ENCODE measurements at regions not wholly inside any gene's neighbourhood (a gene's known extent, or its start where the extent isn't known, plus 50 kb on each side); places are given as distances from the start of the nearest gene placed in this dataset.

- H3K4me1 ChIP-seq, result peaks cover 0 to 10% (median under 1%) of the 10 kb centered on the region in 4 donors
- DNase-seq, result no peak
- intact Hi-C loops (cut with DNase I; ENCODE audit: low total_unique reads), result no loop called here
- TF ChIP-seq, protein P1, sequence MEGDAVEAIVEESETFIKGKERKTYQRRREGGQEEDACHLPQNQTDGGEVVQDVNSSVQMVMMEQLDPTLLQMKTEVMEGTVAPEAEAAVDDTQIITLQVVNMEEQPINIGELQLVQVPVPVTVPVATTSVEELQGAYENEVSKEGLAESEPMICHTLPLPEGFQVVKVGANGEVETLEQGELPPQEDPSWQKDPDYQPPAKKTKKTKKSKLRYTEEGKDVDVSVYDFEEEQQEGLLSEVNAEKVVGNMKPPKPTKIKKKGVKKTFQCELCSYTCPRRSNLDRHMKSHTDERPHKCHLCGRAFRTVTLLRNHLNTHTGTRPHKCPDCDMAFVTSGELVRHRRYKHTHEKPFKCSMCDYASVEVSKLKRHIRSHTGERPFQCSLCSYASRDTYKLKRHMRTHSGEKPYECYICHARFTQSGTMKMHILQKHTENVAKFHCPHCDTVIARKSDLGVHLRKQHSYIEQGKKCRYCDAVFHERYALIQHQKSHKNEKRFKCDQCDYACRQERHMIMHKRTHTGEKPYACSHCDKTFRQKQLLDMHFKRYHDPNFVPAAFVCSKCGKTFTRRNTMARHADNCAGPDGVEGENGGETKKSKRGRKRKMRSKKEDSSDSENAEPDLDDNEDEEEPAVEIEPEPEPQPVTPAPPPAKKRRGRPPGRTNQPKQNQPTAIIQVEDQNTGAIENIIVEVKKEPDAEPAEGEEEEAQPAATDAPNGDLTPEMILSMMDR (IDR thresholded peaks at IDR 0.05), result no peak
- no peaks in the 10 kb centered on the region for H3K36me3 ChIP-seq
- H3K27ac ChIP-seq, result no peak overlapping the region
- no peaks in the 10 kb centered on the region for H3K27me3 ChIP-seq
- H3K4me3 ChIP-seq, result no peak overlapping the region
- H3K9me3 ChIP-seq, result no peaks in the 10 kb centered on the region
Measured at GRCh38 chr3:34851137-34851536, 788.2 kb upstream of the ARPP21 start.

- DNase-seq, result no peak
- H3K9me3 ChIP-seq, result no peaks in the 10 kb centered on the region
- H3K27ac ChIP-seq, result no peak overlapping the region
- no peak overlapping the region for H3K4me3 ChIP-seq
- TF ChIP-seq, protein P1 (IDR thresholded peaks at IDR 0.05), result no peak
- H3K36me3 ChIP-seq, result no peaks in the 10 kb centered on the region
- no peaks in the 10 kb centered on the region for H3K27me3 ChIP-seq
- intact Hi-C loops (cut with DNase I; ENCODE audit: low total_unique reads), result no loop called here
- H3K4me1 ChIP-seq, result peaks cover 0 to 16% (median 4%) of the 10 kb centered on the region in 4 donors
Measured at GRCh38 chr3:34852844-34853439, 786.4 kb upstream of the ARPP21 start.

DNA sequence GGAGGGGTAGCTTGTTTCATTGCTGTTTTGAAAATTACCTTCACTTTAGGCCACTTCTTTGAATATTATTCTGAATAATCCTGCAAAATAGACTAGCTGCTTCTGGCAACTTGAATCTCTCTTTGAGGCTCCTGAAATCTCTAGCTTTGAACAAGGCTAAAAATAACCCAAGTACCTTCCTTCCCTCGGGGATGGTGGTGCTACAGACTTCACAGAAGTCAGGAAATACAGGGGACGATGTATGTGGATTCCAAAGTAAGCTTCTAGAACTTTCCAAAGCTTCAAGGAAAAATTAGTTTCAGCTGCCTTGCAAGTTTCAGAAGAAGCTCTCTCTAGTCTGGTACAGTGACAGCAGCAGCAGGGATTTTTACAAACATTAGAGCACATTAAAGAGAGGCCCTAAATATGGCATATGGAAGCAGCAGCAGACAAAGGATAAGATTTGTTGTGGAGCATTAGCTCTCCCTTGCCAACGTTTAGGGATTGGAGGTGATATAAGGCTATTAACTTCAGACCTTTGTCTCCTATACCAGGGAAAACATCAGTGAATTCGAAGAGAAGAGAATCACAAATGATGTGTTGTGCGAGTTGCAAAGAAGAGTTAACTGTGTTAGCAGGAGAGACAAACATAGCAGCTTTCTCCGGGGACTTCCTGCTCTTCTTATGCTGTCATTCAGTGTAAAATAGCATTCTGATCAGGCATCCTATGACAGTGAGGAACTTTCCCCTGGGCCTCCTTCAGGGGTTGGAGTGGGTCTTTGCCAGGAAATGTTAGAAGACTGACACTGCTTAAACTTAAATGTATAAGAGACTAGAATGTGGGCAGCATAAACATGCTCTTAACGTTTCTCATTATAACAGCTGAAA, 783.0 kb upstream of the ARPP21 start:
- no peak overlapping the region for H3K27ac ChIP-seq
- peaks cover 0 to 9% (median 4%) of the 10 kb centered on the region in 4 donors for H3K4me1 ChIP-seq
- intact Hi-C loops (cut with DNase I; ENCODE audit: low total_unique reads), result no loop called here
- no peak overlapping the region for H3K4me3 ChIP-seq
- TF ChIP-seq, protein P1 (IDR thresholded peaks at IDR 0.05), result no peak
- no peaks in the 10 kb centered on the region for H3K27me3 ChIP-seq
- H3K36me3 ChIP-seq, result no peaks in the 10 kb centered on the region
- no peak for DNase-seq
- no peaks in the 10 kb centered on the region for H3K9me3 ChIP-seq

GRCh38 chr3:34858067-34858660, 781.2 kb upstream of the ARPP21 start:
- H3K9me3 ChIP-seq, result no peaks in the 10 kb centered on the region
- TF ChIP-seq, protein P1 (IDR thresholded peaks at IDR 0.05), result no peak
- no peak overlapping the region for H3K4me3 ChIP-seq
- no peak overlapping the region for H3K27ac ChIP-seq
- DNase-seq, result no peak
- no peaks in the 10 kb centered on the region for H3K27me3 ChIP-seq
- intact Hi-C loops (cut with DNase I; ENCODE audit: low total_unique reads), result no loop called here
- peaks cover 0 to 9% (median 4%) of the 10 kb centered on the region in 4 donors for H3K4me1 ChIP-seq
- H3K36me3 ChIP-seq, result no peaks in the 10 kb centered on the region

GRCh38 chr3:34859746-34860145, 779.6 kb upstream of the ARPP21 start:
- intact Hi-C loops (cut with DNase I; ENCODE audit: low total_unique reads), result no loop called here
- Histone ChIP-seq H3K36me3 (no peaks in the 10 kb centered on the region), H3K4me1 (peaks cover 0 to 9% (median 4%) of the 10 kb centered on the region in 4 donors), H3K4me3 (no peak overlapping the region), H3K27ac (no peak overlapping the region), H3K27me3 (no peaks in the 10 kb centered on the region), H3K9me3 (no peaks in the 10 kb centered on the region)
- no peak for DNase-seq
- TF ChIP-seq, protein P1 (IDR thresholded peaks at IDR 0.05), result no peak
